GM12891 (cell line): ENCODE measurements at regions not wholly inside any gene's neighbourhood (a gene's known extent, or its start where the extent isn't known, plus 50 kb on each side); places are given as distances from the start of the nearest gene placed in this dataset.

ENCODE experiments used
- POLR2A ChIP-seq: IDR thresholded peaks from 2 replicates; pipeline ENCODE4 v1.6.1; 2011; ENCODE audit warnings: low read depth, low read length, control low read depth
- POLR2AphosphoS5 ChIP-seq: IDR thresholded peaks from 2 replicates; pipeline ENCODE4 v1.6.1; 2011; ENCODE audit warnings: low read depth, low read length, control low read depth
- SPI1 ChIP-seq: IDR thresholded peaks from 2 replicates; pipeline ENCODE4 v1.6.1; 2011; ENCODE audit warnings: low read depth, low read length, control low read depth

- no peak for TF ChIP-seq POLR2A
- no peak for TF ChIP-seq POLR2AphosphoS5
- TF ChIP-seq SPI1 = no peak
Measured at GRCh38 chr9:108684288-108685025, 171.3 kb downstream of the ACTL7B start.
